ENCODE measurements at regions not wholly inside any gene's neighbourhood (a gene's known extent, or its start where the extent isn't known, plus 50 kb on each side); places are given as distances from the start of the nearest gene placed in this dataset.

DNA sequence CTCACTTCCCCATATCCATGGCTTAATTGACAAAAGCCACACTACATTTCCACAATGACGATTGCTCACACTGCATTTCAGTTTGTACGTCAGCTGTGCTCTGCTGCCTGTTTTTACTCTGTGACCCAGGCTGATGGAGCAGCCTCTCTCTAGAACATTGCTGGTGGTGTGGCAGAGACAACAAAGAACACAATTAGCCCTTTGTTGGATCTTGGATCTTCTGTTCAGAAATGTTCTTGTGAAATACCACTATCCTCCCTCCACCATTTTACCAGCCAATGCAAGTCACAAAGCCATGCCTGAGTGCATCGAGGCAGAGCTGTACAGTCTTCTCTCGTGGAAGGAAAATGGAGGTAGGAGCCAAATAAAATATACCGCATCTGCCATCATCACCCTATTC, 56.9 kb upstream of the TBC1D5 start:
- H3K27me3 Mint-ChIP-seq (ENCODE audit: low read depth): no peaks in the 10 kb centered on the region; the same call in 1 of the 2 replicates
- DNase-seq (ENCODE audit: low spot score) (no peak), ATAC-seq (no peak)
- no peaks in the 10 kb centered on the region for H3K36me3 Mint-ChIP-seq
- no peaks in the 10 kb centered on the region for H3K9me3 Mint-ChIP-seq
- POLR2A ChIA-PET: no interaction called here
- TF ChIP-seq, protein P1, sequence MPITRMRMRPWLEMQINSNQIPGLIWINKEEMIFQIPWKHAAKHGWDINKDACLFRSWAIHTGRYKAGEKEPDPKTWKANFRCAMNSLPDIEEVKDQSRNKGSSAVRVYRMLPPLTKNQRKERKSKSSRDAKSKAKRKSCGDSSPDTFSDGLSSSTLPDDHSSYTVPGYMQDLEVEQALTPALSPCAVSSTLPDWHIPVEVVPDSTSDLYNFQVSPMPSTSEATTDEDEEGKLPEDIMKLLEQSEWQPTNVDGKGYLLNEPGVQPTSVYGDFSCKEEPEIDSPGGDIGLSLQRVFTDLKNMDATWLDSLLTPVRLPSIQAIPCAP (CRISPR knock-in tag; IDR thresholded peaks at IDR 0.05): no peak
- TF ChIP-seq ZNF263 (CRISPR knock-in tag; IDR thresholded peaks at IDR 0.05; ENCODE audit: low read depth) (no peak), FOXJ3 (CRISPR knock-in tag; IDR thresholded peaks at IDR 0.05; ENCODE audit: borderline replicate concordance) (no peak), HMGA2 (CRISPR knock-in tag; IDR thresholded peaks at IDR 0.05) (no peak), GRHL2 (CRISPR knock-in tag; IDR thresholded peaks at IDR 0.05; ENCODE audit: insufficient replicate concordance, severe bottlenecking) (no peak), ZNF138 (CRISPR knock-in tag; conservative IDR thresholded peaks at IDR 0.05) (no peak), GTF2I (CRISPR knock-in tag; conservative IDR thresholded peaks at IDR 0.05) (no peak), TP53 (CRISPR knock-in tag; IDR thresholded peaks at IDR 0.05) (no peak), NFE2L1 (CRISPR knock-in tag; IDR thresholded peaks at IDR 0.05) (no peak), ZNF396 (CRISPR knock-in tag; IDR thresholded peaks at IDR 0.05; ENCODE audit: borderline replicate concordance) (no peak), KAT7 (CRISPR knock-in tag; IDR thresholded peaks at IDR 0.05; ENCODE audit: borderline replicate concordance) (no peak)
- TF ChIP-seq, protein P2, sequence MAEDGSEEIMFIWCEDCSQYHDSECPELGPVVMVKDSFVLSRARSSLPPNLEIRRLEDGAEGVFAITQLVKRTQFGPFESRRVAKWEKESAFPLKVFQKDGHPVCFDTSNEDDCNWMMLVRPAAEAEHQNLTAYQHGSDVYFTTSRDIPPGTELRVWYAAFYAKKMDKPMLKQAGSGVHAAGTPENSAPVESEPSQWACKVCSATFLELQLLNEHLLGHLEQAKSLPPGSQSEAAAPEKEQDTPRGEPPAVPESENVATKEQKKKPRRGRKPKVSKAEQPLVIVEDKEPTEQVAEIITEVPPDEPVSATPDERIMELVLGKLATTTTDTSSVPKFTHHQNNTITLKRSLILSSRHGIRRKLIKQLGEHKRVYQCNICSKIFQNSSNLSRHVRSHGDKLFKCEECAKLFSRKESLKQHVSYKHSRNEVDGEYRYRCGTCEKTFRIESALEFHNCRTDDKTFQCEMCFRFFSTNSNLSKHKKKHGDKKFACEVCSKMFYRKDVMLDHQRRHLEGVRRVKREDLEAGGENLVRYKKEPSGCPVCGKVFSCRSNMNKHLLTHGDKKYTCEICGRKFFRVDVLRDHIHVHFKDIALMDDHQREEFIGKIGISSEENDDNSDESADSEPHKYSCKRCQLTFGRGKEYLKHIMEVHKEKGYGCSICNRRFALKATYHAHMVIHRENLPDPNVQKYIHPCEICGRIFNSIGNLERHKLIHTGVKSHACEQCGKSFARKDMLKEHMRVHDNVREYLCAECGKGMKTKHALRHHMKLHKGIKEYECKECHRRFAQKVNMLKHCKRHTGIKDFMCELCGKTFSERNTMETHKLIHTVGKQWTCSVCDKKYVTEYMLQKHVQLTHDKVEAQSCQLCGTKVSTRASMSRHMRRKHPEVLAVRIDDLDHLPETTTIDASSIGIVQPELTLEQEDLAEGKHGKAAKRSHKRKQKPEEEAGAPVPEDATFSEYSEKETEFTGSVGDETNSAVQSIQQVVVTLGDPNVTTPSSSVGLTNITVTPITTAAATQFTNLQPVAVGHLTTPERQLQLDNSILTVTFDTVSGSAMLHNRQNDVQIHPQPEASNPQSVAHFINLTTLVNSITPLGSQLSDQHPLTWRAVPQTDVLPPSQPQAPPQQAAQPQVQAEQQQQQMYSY (CRISPR knock-in tag; IDR thresholded peaks at IDR 0.05): no peak
- TF ChIP-seq, protein P3, sequence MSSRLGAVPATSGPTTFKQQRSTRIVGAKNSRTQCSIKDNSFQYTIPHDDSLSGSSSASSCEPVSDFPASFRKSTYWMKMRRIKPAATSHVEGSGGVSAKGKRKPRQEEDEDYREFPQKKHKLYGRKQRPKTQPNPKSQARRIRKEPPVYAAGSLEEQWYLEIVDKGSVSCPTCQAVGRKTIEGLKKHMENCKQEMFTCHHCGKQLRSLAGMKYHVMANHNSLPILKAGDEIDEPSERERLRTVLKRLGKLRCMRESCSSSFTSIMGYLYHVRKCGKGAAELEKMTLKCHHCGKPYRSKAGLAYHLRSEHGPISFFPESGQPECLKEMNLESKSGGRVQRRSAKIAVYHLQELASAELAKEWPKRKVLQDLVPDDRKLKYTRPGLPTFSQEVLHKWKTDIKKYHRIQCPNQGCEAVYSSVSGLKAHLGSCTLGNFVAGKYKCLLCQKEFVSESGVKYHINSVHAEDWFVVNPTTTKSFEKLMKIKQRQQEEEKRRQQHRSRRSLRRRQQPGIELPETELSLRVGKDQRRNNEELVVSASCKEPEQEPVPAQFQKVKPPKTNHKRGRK (CRISPR knock-in tag; IDR thresholded peaks at IDR 0.05; ENCODE audit: borderline replicate concordance): no peak
- TF ChIP-seq, protein P4, sequence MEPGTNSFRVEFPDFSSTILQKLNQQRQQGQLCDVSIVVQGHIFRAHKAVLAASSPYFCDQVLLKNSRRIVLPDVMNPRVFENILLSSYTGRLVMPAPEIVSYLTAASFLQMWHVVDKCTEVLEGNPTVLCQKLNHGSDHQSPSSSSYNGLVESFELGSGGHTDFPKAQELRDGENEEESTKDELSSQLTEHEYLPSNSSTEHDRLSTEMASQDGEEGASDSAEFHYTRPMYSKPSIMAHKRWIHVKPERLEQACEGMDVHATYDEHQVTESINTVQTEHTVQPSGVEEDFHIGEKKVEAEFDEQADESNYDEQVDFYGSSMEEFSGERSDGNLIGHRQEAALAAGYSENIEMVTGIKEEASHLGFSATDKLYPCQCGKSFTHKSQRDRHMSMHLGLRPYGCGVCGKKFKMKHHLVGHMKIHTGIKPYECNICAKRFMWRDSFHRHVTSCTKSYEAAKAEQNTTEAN (CRISPR knock-in tag; IDR thresholded peaks at IDR 0.05): no peak
- TF ChIP-seq, protein P5, sequence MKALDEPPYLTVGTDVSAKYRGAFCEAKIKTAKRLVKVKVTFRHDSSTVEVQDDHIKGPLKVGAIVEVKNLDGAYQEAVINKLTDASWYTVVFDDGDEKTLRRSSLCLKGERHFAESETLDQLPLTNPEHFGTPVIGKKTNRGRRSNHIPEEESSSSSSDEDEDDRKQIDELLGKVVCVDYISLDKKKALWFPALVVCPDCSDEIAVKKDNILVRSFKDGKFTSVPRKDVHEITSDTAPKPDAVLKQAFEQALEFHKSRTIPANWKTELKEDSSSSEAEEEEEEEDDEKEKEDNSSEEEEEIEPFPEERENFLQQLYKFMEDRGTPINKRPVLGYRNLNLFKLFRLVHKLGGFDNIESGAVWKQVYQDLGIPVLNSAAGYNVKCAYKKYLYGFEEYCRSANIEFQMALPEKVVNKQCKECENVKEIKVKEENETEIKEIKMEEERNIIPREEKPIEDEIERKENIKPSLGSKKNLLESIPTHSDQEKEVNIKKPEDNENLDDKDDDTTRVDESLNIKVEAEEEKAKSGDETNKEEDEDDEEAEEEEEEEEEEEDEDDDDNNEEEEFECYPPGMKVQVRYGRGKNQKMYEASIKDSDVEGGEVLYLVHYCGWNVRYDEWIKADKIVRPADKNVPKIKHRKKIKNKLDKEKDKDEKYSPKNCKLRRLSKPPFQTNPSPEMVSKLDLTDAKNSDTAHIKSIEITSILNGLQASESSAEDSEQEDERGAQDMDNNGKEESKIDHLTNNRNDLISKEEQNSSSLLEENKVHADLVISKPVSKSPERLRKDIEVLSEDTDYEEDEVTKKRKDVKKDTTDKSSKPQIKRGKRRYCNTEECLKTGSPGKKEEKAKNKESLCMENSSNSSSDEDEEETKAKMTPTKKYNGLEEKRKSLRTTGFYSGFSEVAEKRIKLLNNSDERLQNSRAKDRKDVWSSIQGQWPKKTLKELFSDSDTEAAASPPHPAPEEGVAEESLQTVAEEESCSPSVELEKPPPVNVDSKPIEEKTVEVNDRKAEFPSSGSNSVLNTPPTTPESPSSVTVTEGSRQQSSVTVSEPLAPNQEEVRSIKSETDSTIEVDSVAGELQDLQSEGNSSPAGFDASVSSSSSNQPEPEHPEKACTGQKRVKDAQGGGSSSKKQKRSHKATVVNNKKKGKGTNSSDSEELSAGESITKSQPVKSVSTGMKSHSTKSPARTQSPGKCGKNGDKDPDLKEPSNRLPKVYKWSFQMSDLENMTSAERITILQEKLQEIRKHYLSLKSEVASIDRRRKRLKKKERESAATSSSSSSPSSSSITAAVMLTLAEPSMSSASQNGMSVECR (CRISPR knock-in tag; IDR thresholded peaks at IDR 0.05; ENCODE audit: borderline replicate concordance): no peak
- TF ChIP-seq, protein P6, sequence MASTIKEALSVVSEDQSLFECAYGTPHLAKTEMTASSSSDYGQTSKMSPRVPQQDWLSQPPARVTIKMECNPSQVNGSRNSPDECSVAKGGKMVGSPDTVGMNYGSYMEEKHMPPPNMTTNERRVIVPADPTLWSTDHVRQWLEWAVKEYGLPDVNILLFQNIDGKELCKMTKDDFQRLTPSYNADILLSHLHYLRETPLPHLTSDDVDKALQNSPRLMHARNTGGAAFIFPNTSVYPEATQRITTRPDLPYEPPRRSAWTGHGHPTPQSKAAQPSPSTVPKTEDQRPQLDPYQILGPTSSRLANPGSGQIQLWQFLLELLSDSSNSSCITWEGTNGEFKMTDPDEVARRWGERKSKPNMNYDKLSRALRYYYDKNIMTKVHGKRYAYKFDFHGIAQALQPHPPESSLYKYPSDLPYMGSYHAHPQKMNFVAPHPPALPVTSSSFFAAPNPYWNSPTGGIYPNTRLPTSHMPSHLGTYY (CRISPR knock-in tag; IDR thresholded peaks at IDR 0.05): no peak
- TF ChIP-seq, protein P7, sequence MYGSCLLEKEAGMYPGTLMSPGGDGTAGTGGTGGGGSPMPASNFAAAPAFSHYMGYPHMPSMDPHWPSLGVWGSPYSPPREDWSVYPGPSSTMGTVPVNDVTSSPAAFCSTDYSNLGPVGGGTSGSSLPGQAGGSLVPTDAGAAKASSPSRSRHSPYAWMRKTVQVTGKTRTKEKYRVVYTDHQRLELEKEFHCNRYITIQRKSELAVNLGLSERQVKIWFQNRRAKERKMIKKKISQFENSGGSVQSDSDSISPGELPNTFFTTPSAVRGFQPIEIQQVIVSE (CRISPR knock-in tag; IDR thresholded peaks at IDR 0.05; ENCODE audit: borderline replicate concordance): no peak
- H3K4me1 Mint-ChIP-seq: no peaks in the 10 kb centered on the region
- CTCF ChIA-PET: no interaction called here
- H3K4me3 Mint-ChIP-seq: no peak overlapping the region
- no peak overlapping the region for H3K27ac Mint-ChIP-seq

Data from WTC11 (cell line).